PC-3 (cell line): ENCODE measurements at regions not wholly inside any gene's neighbourhood (a gene's known extent, or its start where the extent isn't known, plus 50 kb on each side); places are given as distances from the start of the nearest gene placed in this dataset.

Source experiments
- ATAC-seq: fragments of 200-7000 bp; cut with Tn5 transposase; 2 replicates; pipeline ENCODE4 v1.9.1; 2020; ENCODE audit warnings: mild to moderate bottlenecking, moderate library complexity
- BruUV-seq: library from RNA; stranded (reverse); fragments of 400-500 nt; replicated peaks from 2 replicates; lab custom pipeline; 2021; lab: Mats Ljungman, UMichigan
- CTCF ChIA-PET: fragments of 300-600 bp; sonication (Branson Sonifier 250); formaldehyde crosslinking; loops from one replicate; lab custom pipeline; 2022; ENCODE audit warnings: antibody characterized with exemption; lab: Charles Lee
- POLR2A ChIA-PET: fragments of 300-600 bp; sonication (Branson Sonifier 250); formaldehyde crosslinking; loops from one replicate; lab custom pipeline; 2022; ENCODE audit warnings: antibody characterized with exemption; ENCODE audit not compliant: unreplicated experiment; lab: Charles Lee
- DNase-seq: peaks from one replicate; pipeline ENCODE4 v3.0.0-alpha.2; 2015
- H2AFZ ChIP-seq: fragments of 300-600 bp; sonication (generic); 2 replicates; pipeline ENCODE4 v1.6.0; 2016; ENCODE audit warnings: antibody characterized with exemption, low read length
- H3F3A ChIP-seq: fragments of 300-600 bp; sonication (generic); one replicate; pipeline ENCODE4 v1.6.0; 2017; ENCODE audit warnings: antibody characterized with exemption, low read length, control low read depth, mild to moderate bottlenecking; ENCODE audit not compliant: unreplicated experiment
- H3K27ac ChIP-seq: fragments of 300-600 bp; sonication (generic); 2 replicates; pipeline ENCODE4 v1.5.1; 2016; ENCODE audit warnings: mild to moderate bottlenecking, low read length
- H3K27me3 ChIP-seq: fragments of 300-600 bp; sonication (generic); 2 replicates; pipeline ENCODE4 v1.6.1; 2016; ENCODE audit warnings: low read length, mixed read lengths
- H3K36me3 ChIP-seq: fragments of 300-600 bp; sonication (generic); 2 replicates; pipeline ENCODE4 v1.6.1; 2016; ENCODE audit warnings: low read depth, mixed run types, low read length, mixed read lengths
- H3K4me1 ChIP-seq: fragments of 300-600 bp; sonication (generic); 2 replicates; pipeline ENCODE4 v1.5.1; 2016; ENCODE audit warnings: low read length; ENCODE audit not compliant: insufficient read depth
- H3K4me2 ChIP-seq: fragments of 300-600 bp; sonication (generic); 2 replicates; pipeline ENCODE4 v1.6.0; 2016; ENCODE audit warnings: low read length
- H3K4me3 ChIP-seq: fragments of 300-600 bp; sonication (generic); 2 replicates; pipeline ENCODE4 v1.5.1; 2016; ENCODE audit warnings: mild to moderate bottlenecking, low read length, mixed read lengths
- H3K79me2 ChIP-seq: fragments of 300-600 bp; sonication (generic); 2 replicates; pipeline ENCODE4 v1.6.1; 2017; ENCODE audit warnings: low read length, mixed read lengths
- H3K9ac ChIP-seq: fragments of 300-600 bp; sonication (generic); 2 replicates; pipeline ENCODE4 v1.6.0; 2016; ENCODE audit warnings: mild to moderate bottlenecking, low read length
- H3K9me2 ChIP-seq: fragments of 300-600 bp; sonication (generic); replicated peaks from 2 replicates; pipeline ENCODE4 v1.6.1; 2016; ENCODE audit warnings: mixed run types, low read length, mixed read lengths
- H3K9me3 ChIP-seq: fragments of 300-600 bp; sonication (generic); 2 replicates; pipeline ENCODE4 v1.6.1; 2016; ENCODE audit warnings: low read length, mixed read lengths
- H4K20me1 ChIP-seq: fragments of 300-600 bp; sonication (generic); 2 replicates; pipeline ENCODE4 v1.6.1; 2016; ENCODE audit warnings: low read length, mixed read lengths
- CTCF ChIP-seq: fragments of 300-600 bp; sonication (generic); conservative IDR thresholded peaks from 2 replicates; pipeline ENCODE4 v1.5.1; 2017; ENCODE audit warnings: antibody characterized with exemption, low read depth, mild to moderate bottlenecking, low read length
- EZH2 ChIP-seq: fragments of 300-600 bp; sonication (generic); IDR thresholded peaks from one replicate; pipeline ENCODE4 v1.6.1; 2017; ENCODE audit warnings: antibody characterized with exemption, mild to moderate bottlenecking, low read length; ENCODE audit not compliant: unreplicated experiment
- EZH2phosphoT487 ChIP-seq: fragments of 300-600 bp; sonication (generic); IDR thresholded peaks from 2 replicates; pipeline ENCODE4 v1.6.1; 2018; ENCODE audit warnings: mild to moderate bottlenecking, antibody characterized with exemption, low read length, borderline replicate concordance
- intact Hi-C: fragments of 100-400 bp; cut with micrococcal nuclease; formaldehyde crosslinking; loops from 2 replicates; pipeline ENCODE4 v1.9.0; 2023

- Histone ChIP-seq H3K27ac (no peak overlapping the region), H3K79me2 (no peaks in the 10 kb centered on the region), H3K27me3 (no peaks in the 10 kb centered on the region), H2AFZ (no peak overlapping the region), H3K9me3 (no peaks in the 10 kb centered on the region), H4K20me1 (no peaks in the 10 kb centered on the region), H3F3A (no peaks in the 10 kb centered on the region), H3K36me3 (no peaks in the 10 kb centered on the region), H3K4me1 (no peaks in the 10 kb centered on the region), H3K9me2 (no peaks in the 10 kb centered on the region), H3K4me2 (no peak overlapping the region), H3K4me3 (no peak overlapping the region), H3K9ac (no peak overlapping the region)
- no peak for ATAC-seq
- intact Hi-C loops, result no loop called here
- CTCF ChIA-PET, result no interaction called here
- BruUV-seq, result no TSS peak
- TF ChIP-seq EZH2phosphoT487, result no peak
- no peak for TF ChIP-seq EZH2
- TF ChIP-seq CTCF, result no peak
- no peak for DNase-seq
- POLR2A ChIA-PET, result no interaction called here
Observed at GRCh38 chr7:45294559-45294958, 137.0 kb downstream of the RAMP3 start.

- Histone ChIP-seq H3K27ac (no peak overlapping the region), H3K4me3 (no peak overlapping the region), H4K20me1 (no peaks in the 10 kb centered on the region), H3K36me3 (no peaks in the 10 kb centered on the region), H3K4me2 (no peak overlapping the region), H3K79me2 (no peaks in the 10 kb centered on the region), H3K27me3 (peaks cover 2% of the 10 kb centered on the region; the same call in 1 of the 2 replicates), H3K9me2 (no peaks in the 10 kb centered on the region), H3F3A (no peaks in the 10 kb centered on the region), H2AFZ (no peak overlapping the region), H3K9me3 (no peaks in the 10 kb centered on the region), H3K9ac (no peak overlapping the region), H3K4me1 (no peaks in the 10 kb centered on the region)
- intact Hi-C loops, result no loop called here
- DNase-seq, result no peak
- no TSS peak for BruUV-seq
- POLR2A ChIA-PET, result no interaction called here
- TF ChIP-seq EZH2 (no peak), CTCF (no peak), EZH2phosphoT487 (no peak)
- ATAC-seq, result no peak
- CTCF ChIA-PET, result no interaction called here
Observed at GRCh38 chr7:45295222-45295621, 137.6 kb downstream of the RAMP3 start.

- DNase-seq, result no peak
- no peak overlapping the region for H3K27ac ChIP-seq
- POLR2A ChIA-PET, result no interaction called here
- no peak overlapping the region for H3K9ac ChIP-seq
- H3K4me3 ChIP-seq, result no peak overlapping the region
- H3K79me2 ChIP-seq, result no peaks in the 10 kb centered on the region
- no peaks in the 10 kb centered on the region for H3K36me3 ChIP-seq
- H2AFZ ChIP-seq, result no peak overlapping the region
- no peaks in the 10 kb centered on the region for H3F3A ChIP-seq
- no peak for TF ChIP-seq CTCF
- no peak for TF ChIP-seq EZH2phosphoT487
- no peak for TF ChIP-seq EZH2
- H3K4me1 ChIP-seq, result no peaks in the 10 kb centered on the region
- no peak overlapping the region for H3K4me2 ChIP-seq
- H3K27me3 ChIP-seq, result peaks cover 13% of the 10 kb centered on the region; the same call in 1 of the 2 replicates
- CTCF ChIA-PET, result no interaction called here
- ATAC-seq, result no peak
- H4K20me1 ChIP-seq, result no peaks in the 10 kb centered on the region
- intact Hi-C loops, result no loop called here
- BruUV-seq, result no TSS peak
- H3K9me3 ChIP-seq, result no peaks in the 10 kb centered on the region
- no peaks in the 10 kb centered on the region for H3K9me2 ChIP-seq
Observed at GRCh38 chr7:45296748-45297147, 139.2 kb downstream of the RAMP3 start.
